Gastroesophageal sphincter (tissue), 4 donors: ENCODE measurements at regions not wholly inside any gene's neighbourhood (a gene's known extent, or its start where the extent isn't known, plus 50 kb on each side); places are given as distances from the start of the nearest gene placed in this dataset.

Experiments
- ATAC-seq: fragments of 150-250 bp; one replicate; pipeline ENCODE4 v1.9.1; 2016; ENCODE audit warnings: mild to moderate bottlenecking, moderate library complexity
- H3K27ac ChIP-seq, 4 donors: fragments of 200-600 bp; sonication (generic) in 3 of 4; 1 replicate in 3 of 4; 2 replicates in 1 of 4; pipeline ENCODE4 v1.5.1; 2016 to 2019
- H3K27me3 ChIP-seq: fragments of 200-600 bp; sonication (generic); one replicate; pipeline ENCODE4 v1.5.1; 2019
- H3K36me3 ChIP-seq, 2 donors: fragments of 200-600 bp; sonication (generic); one replicate each; pipeline ENCODE4 v1.5.1; 2019; ENCODE audit warnings: control low read depth in 1 of 2
- H3K4me1 ChIP-seq, 3 donors: fragments of 200-600 bp; sonication (generic); 1 replicate in 2 of 3; 2 replicates in 1 of 3; pipeline ENCODE4 v1.5.1; 2016 to 2019; ENCODE audit warnings: control low read depth in 2 of 3
- H3K4me3 ChIP-seq, 2 donors: fragments of 200-600 bp; sonication (generic); one replicate each; pipeline ENCODE4 v1.5.1; 2019; ENCODE audit warnings: mild to moderate bottlenecking in 1 of 2, moderate library complexity in 1 of 2
- H3K9me3 ChIP-seq, 3 donors: fragments of 200-600 bp; sonication (generic); one replicate each; pipeline ENCODE4 v1.5.1; 2017 to 2019; ENCODE audit warnings: control low read depth in 2 of 3
- CTCF ChIP-seq, 4 experiments: fragments of 200-600 bp in 2 of 4; fragments of 450-650 bp in 2 of 4; sonication (generic) in 1 of 4; IDR thresholded peaks; one replicate each; pipeline ENCODE4 v1.5.1; 2017 to 2019; ENCODE audit warnings: antibody characterized with exemption in 4 of 4, mild to moderate bottlenecking in 2 of 4, moderate library complexity in 2 of 4
- EP300 ChIP-seq: sonication (generic); formaldehyde crosslinking; IDR thresholded peaks from one replicate; pipeline ENCODE4 v1.6.1; 2017; ENCODE audit warnings: antibody characterized with exemption, mild to moderate bottlenecking
- POLR2A ChIP-seq, 2 donors: fragments of 450-650 bp; IDR thresholded peaks; one replicate each; pipeline ENCODE4 v1.6.1; 2017; ENCODE audit warnings: antibody characterized with exemption in 2 of 2, mild to moderate bottlenecking in 2 of 2, moderate library complexity in 1 of 2
- POLR2AphosphoS5 ChIP-seq: sonication (generic); formaldehyde crosslinking; IDR thresholded peaks from one replicate; pipeline ENCODE4 v1.6.1; 2017; ENCODE audit warnings: antibody characterized with exemption
- WGBS, 2 donors: methylation state at CpG; one replicate each; pipeline ENCODE4 v1.1.5; 2018; ENCODE audit warnings: low coverage in 1 of 2; 5-methylcytosine and 5-hydroxymethylcytosine counted together

GRCh38 chr3:193944518-193944884 lies 191.4 kb upstream of the HES1 start:
- H3K27ac ChIP-seq = no peak overlapping the region
- H3K36me3 ChIP-seq = no peaks in the 10 kb centered on the region
- no peak for TF ChIP-seq CTCF (IDR thresholded peaks at IDR 0.05)
- no peak for TF ChIP-seq POLR2AphosphoS5
- TF ChIP-seq EP300 = no peak
- TF ChIP-seq POLR2A (IDR thresholded peaks at IDR 0.05) = no peak
- no peak for ATAC-seq
- H3K9me3 ChIP-seq = no peaks in the 10 kb centered on the region
- WGBS, 2 donors = 79 to 85% methylated on average over 7 of the region's 7 CpGs
- H3K4me1 ChIP-seq = no peaks in the 10 kb centered on the region
- H3K4me3 ChIP-seq = no peak overlapping the region
- no peaks in the 10 kb centered on the region for H3K27me3 ChIP-seq

- H3K36me3 ChIP-seq = no peaks in the 10 kb centered on the region
- no peaks in the 10 kb centered on the region for H3K27me3 ChIP-seq
- 72 to 80% methylated on average over 2 to 4 of the region's 5 CpGs for WGBS, 2 donors
- TF ChIP-seq CTCF (IDR thresholded peaks at IDR 0.05) (no peak), EP300 (no peak), POLR2A (IDR thresholded peaks at IDR 0.05) (no peak)
- no peak overlapping the region for H3K27ac ChIP-seq
- ATAC-seq = no peak
- no peaks in the 10 kb centered on the region for H3K4me1 ChIP-seq
- H3K9me3 ChIP-seq = no peaks in the 10 kb centered on the region
- H3K4me3 ChIP-seq = no peak overlapping the region
Measured at GRCh38 chr3:193945143-193945542, 190.8 kb upstream of the HES1 start.

GRCh38 chr3:193946945-193947344 lies 189.0 kb upstream of the HES1 start:
- 14 to 44% methylated on average over 1 of the region's 5 CpGs for WGBS, 2 donors
- Histone ChIP-seq H3K27ac (no peak overlapping the region), H3K27me3 (no peaks in the 10 kb centered on the region), H3K4me3 (no peak overlapping the region), H3K9me3 (no peaks in the 10 kb centered on the region), H3K4me1 (no peaks in the 10 kb centered on the region), H3K36me3 (no peaks in the 10 kb centered on the region)
- no peak for TF ChIP-seq EP300
- TF ChIP-seq CTCF (IDR thresholded peaks at IDR 0.05) = no peak
- TF ChIP-seq POLR2AphosphoS5 = no peak
- TF ChIP-seq POLR2A (IDR thresholded peaks at IDR 0.05) = no peak
- ATAC-seq = no peak

- no peak overlapping the region for H3K27ac ChIP-seq
- H3K4me3 ChIP-seq = no peak overlapping the region
- H3K36me3 ChIP-seq = no peaks in the 10 kb centered on the region
- ATAC-seq = no peak
- WGBS, 2 donors = 73 to 81% methylated on average over 6 of the region's 6 CpGs
- no peaks in the 10 kb centered on the region for H3K27me3 ChIP-seq
- TF ChIP-seq POLR2AphosphoS5 = no peak
- no peak for TF ChIP-seq CTCF (IDR thresholded peaks at IDR 0.05)
- TF ChIP-seq POLR2A (IDR thresholded peaks at IDR 0.05) = no peak
- no peak for TF ChIP-seq EP300
- no peaks in the 10 kb centered on the region for H3K4me1 ChIP-seq
- H3K9me3 ChIP-seq = no peaks in the 10 kb centered on the region
Measured at GRCh38 chr3:193947596-193947995, 188.4 kb upstream of the HES1 start.

GRCh38 chr3:193948459-193948858 lies 187.5 kb upstream of the HES1 start:
- H3K4me1 ChIP-seq = no peaks in the 10 kb centered on the region
- WGBS, 2 donors = 81 to 94% methylated on average over 2 to 3 of the region's 3 CpGs
- TF ChIP-seq EP300 = no peak
- no peak for TF ChIP-seq POLR2A (IDR thresholded peaks at IDR 0.05)
- TF ChIP-seq CTCF (IDR thresholded peaks at IDR 0.05) = no peak
- TF ChIP-seq POLR2AphosphoS5 = no peak
- H3K36me3 ChIP-seq = no peaks in the 10 kb centered on the region
- no peak overlapping the region for H3K27ac ChIP-seq
- H3K4me3 ChIP-seq = no peak overlapping the region
- no peaks in the 10 kb centered on the region for H3K9me3 ChIP-seq
- ATAC-seq = no peak
- no peaks in the 10 kb centered on the region for H3K27me3 ChIP-seq
